Endothelial cell of umbilical vein (primary cell): ENCODE measurements at regions not wholly inside any gene's neighbourhood (a gene's known extent, or its start where the extent isn't known, plus 50 kb on each side); places are given as distances from the start of the nearest gene placed in this dataset.

Source experiments
- BruUV-seq: library from RNA; stranded (reverse); fragments of 400-500 nt; replicated peaks from 2 replicates; lab custom pipeline; 2021; lab: Mats Ljungman, UMichigan
- CTCF ChIA-PET: fragments of 300-600, 350-600 bp; sonication (Branson Sonifier 250); formaldehyde crosslinking; loops from one replicate; lab custom pipeline; 2021; ENCODE audit warnings: antibody characterized with exemption, inconsistent platforms; lab: Charles Lee
- POLR2A ChIA-PET: fragments of 300-600, 350-600 bp; sonication (Branson Sonifier 250); formaldehyde crosslinking; loops from one replicate; lab custom pipeline; 2021; ENCODE audit warnings: antibody characterized with exemption, inconsistent platforms; lab: Charles Lee
- DNase-seq: peaks from one replicate; pipeline ENCODE4 v3.0.0-alpha.2; 2011; ENCODE audit warnings: low read depth, low spot score
- FAIRE-seq: peaks from 2 replicates; lab custom pipeline; 2011; peaks lifted over from hg19 to GRCh38; lab: Jason Lieb, UNC
- H2AFZ ChIP-seq: 2 replicates; pipeline ENCODE4 v1.6.0; 2012; ENCODE audit warnings: low read depth, low read length, control low read depth, inconsistent platforms
- H3K27ac ChIP-seq: 2 replicates; pipeline ENCODE4 v1.5.1; 2011; ENCODE audit warnings: low read depth, mild to moderate bottlenecking, control low read depth, low read length, moderate library complexity; ENCODE audit not compliant: insufficient read depth
- H3K27me3 ChIP-seq, 2 experiments: 2 replicates each; pipeline versions ENCODE4 v1.6.0 to v1.6.1; 2011; ENCODE audit warnings: low read length in 2 of 2, mixed read lengths in 1 of 2; ENCODE audit not compliant: control insufficient read depth in 2 of 2, insufficient read depth in 2 of 2
- H3K36me3 ChIP-seq, 2 experiments: 2 replicates in 1 of 2; 3 replicates in 1 of 2; pipeline ENCODE4 v1.5.1; 2011; ENCODE audit warnings: low read length in 2 of 2, mild to moderate bottlenecking in 1 of 2, moderate library complexity in 1 of 2; ENCODE audit not compliant: control insufficient read depth in 2 of 2, insufficient read depth in 2 of 2; ENCODE audit errors: extremely low read depth in 1 of 2
- H3K4me1 ChIP-seq: 3 replicates; pipeline ENCODE4 v1.5.1; 2011; ENCODE audit warnings: mild to moderate bottlenecking, low read length; ENCODE audit not compliant: control insufficient read depth, insufficient read depth; ENCODE audit errors: extremely low read depth
- H3K4me2 ChIP-seq: 2 replicates; pipeline ENCODE4 v1.6.1; 2011; ENCODE audit warnings: low read length, control low read depth, mixed read lengths; ENCODE audit not compliant: insufficient read depth
- H3K4me3 ChIP-seq, 3 experiments: fragments of 200-600 bp in 1 of 3; sonication (generic), shearing (Covaris generic) in 1 of 3; replicated peaks in 1 of 3; 2 replicates each; pipeline ENCODE4 v1.5.1; 2011 to 2016; ENCODE audit warnings: control low read depth in 3 of 3, low read length in 3 of 3, mild to moderate bottlenecking in 2 of 3, inconsistent platforms in 1 of 3, low read depth in 1 of 3, moderate library complexity in 1 of 3; ENCODE audit not compliant: insufficient read depth in 1 of 3
- H3K79me2 ChIP-seq: 2 replicates; pipeline ENCODE4 v1.6.0; 2012; ENCODE audit warnings: low read length, inconsistent platforms; ENCODE audit not compliant: control insufficient read depth, insufficient read depth
- H3K9ac ChIP-seq: replicated peaks from 2 replicates; pipeline ENCODE3; 2011; ENCODE audit warnings: low read length, control low read depth; ENCODE audit not compliant: insufficient read depth; ENCODE audit errors: extremely low read depth
- H3K9me1 ChIP-seq: replicated peaks from 3 replicates; pipeline ENCODE4 v1.6.0; 2011; ENCODE audit warnings: mild to moderate bottlenecking, low read length; ENCODE audit not compliant: control insufficient read depth, insufficient read depth; ENCODE audit errors: extremely low read depth
- H3K9me3 ChIP-seq: replicated peaks from 2 replicates; pipeline ENCODE4 v1.5.1; 2012; ENCODE audit warnings: low read length, inconsistent platforms; ENCODE audit not compliant: control insufficient read depth, insufficient read depth
- H4K20me1 ChIP-seq: replicated peaks from 2 replicates; pipeline ENCODE3; 2011; ENCODE audit warnings: mild to moderate bottlenecking, low read length; ENCODE audit not compliant: control insufficient read depth, insufficient read depth; ENCODE audit errors: extremely low read depth
- EZH2 ChIP-seq: IDR thresholded peaks from 2 replicates; pipeline ENCODE4 v1.6.1; 2012; ENCODE audit warnings: borderline replicate concordance, low read depth, mild to moderate bottlenecking, moderate library complexity, low read length, inconsistent platforms; ENCODE audit not compliant: severe bottlenecking
- FOS ChIP-seq: IDR thresholded peaks from 2 replicates; pipeline ENCODE4 v1.6.1; 2011; ENCODE audit warnings: mild to moderate bottlenecking, low read length, moderate library complexity, borderline replicate concordance; ENCODE audit not compliant: insufficient read depth
- GATA2 ChIP-seq: IDR thresholded peaks from 2 replicates; pipeline ENCODE4 v1.7.0; 2011; ENCODE audit warnings: low read depth, mild to moderate bottlenecking, moderate library complexity, mixed read lengths, low read length; ENCODE audit not compliant: insufficient read length, insufficient read depth
- JUN ChIP-seq: IDR thresholded peaks from 2 replicates; pipeline ENCODE4 v1.6.1; 2011; ENCODE audit warnings: borderline replicate concordance, low read depth; ENCODE audit not compliant: insufficient read length, insufficient read depth
- MYC ChIP-seq: IDR thresholded peaks from one replicate; pipeline ENCODE4 v1.6.1; 2011; ENCODE audit warnings: mild to moderate bottlenecking, low read depth, low read length
- POLR2A ChIP-seq: IDR thresholded peaks from 2 replicates; pipeline ENCODE4 v1.6.1; 2012; ENCODE audit warnings: low read depth, mild to moderate bottlenecking, control low read depth, low read length
- POLR2AphosphoS5 ChIP-seq: IDR thresholded peaks from 2 replicates; pipeline ENCODE4 v1.6.1; 2012; ENCODE audit warnings: low read depth, mild to moderate bottlenecking, control low read depth, low read length, moderate library complexity; ENCODE audit not compliant: insufficient read depth
- dilution Hi-C: fragments of 300-500 bp; cut with MboI; formaldehyde crosslinking; loops from one replicate; pipeline ENCODE4 v1.15.0; 2019; ENCODE audit warnings: low sequenced_read_pairs; ENCODE audit not compliant: extremely low pct_ligation_motif_present
- intact Hi-C: fragments of 100-400 bp; cut with micrococcal nuclease; formaldehyde crosslinking; loops from one replicate; pipeline ENCODE4 v1.10.0; 2022
- TF ChIP-seq, protein P1 (sequence below): IDR thresholded peaks from 2 replicates; pipeline ENCODE4 v1.6.1; 2011; ENCODE audit not compliant: insufficient read depth, insufficient read length
- TF ChIP-seq, protein P2 (sequence below), 2 donors: IDR thresholded peaks; 1 replicate in 1 of 2; 2 replicates in 1 of 2; pipeline ENCODE4 v1.5.1; 2011; ENCODE audit warnings: low read length in 2 of 2, mild to moderate bottlenecking in 2 of 2, moderate library complexity in 2 of 2, control low read depth in 1 of 2, inconsistent platforms in 1 of 2, low read depth in 1 of 2; ENCODE audit not compliant: insufficient read depth in 1 of 2; ENCODE audit errors: extremely low read depth in 1 of 2

DNA sequence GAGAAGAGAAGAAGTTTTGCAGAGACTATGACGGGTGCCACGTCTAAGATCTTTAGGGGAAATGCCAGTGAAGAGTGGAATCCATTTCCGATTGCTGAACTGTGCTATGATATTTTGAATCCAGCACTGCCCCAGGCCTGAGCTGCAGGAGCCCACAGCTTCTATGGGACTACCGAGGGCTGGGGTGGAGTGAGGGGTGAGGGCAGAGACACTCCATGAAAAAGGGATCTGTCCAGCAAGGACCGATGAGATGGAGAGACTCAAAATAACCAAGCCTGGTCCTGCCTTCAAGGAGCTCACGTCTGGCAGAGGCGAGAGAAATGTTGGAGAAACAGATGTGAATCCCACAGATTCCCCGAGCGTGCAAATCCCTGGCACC, 79.8 kb upstream of the MEF2A start:
- peaks cover 18% of the 10 kb centered on the region for H3K4me1 ChIP-seq
- POLR2A ChIA-PET, result no interaction called here
- FAIRE-seq (no peak), DNase-seq (no peak)
- no peaks in the 10 kb centered on the region for H4K20me1 ChIP-seq
- H3K4me3 ChIP-seq, result peak overlapping the region in 1 of 3 experiments; percentile 32
- CTCF ChIA-PET, result interaction anchor here (1.0 to 3.8 kb wide), 9 partner anchors 9 to 218 kb away, joined by 3 to 24 read pairs (median 5); no protein-coding TSS in a partner anchor
- no peaks in the 10 kb centered on the region for H3K27me3 ChIP-seq
- no peak overlapping the region for H3K9ac ChIP-seq
- H3K27ac ChIP-seq, result no peak overlapping the region
- H3K79me2 ChIP-seq, result no peaks in the 10 kb centered on the region
- TF ChIP-seq EZH2 (no peak), FOS (no peak), JUN (no peak), POLR2A (no peak), MYC (no peak), POLR2AphosphoS5 (no peak), GATA2 (no peak)
- TF ChIP-seq, protein P1, sequence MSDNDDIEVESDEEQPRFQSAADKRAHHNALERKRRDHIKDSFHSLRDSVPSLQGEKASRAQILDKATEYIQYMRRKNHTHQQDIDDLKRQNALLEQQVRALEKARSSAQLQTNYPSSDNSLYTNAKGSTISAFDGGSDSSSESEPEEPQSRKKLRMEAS, result no peak
- TF ChIP-seq, protein P2, sequence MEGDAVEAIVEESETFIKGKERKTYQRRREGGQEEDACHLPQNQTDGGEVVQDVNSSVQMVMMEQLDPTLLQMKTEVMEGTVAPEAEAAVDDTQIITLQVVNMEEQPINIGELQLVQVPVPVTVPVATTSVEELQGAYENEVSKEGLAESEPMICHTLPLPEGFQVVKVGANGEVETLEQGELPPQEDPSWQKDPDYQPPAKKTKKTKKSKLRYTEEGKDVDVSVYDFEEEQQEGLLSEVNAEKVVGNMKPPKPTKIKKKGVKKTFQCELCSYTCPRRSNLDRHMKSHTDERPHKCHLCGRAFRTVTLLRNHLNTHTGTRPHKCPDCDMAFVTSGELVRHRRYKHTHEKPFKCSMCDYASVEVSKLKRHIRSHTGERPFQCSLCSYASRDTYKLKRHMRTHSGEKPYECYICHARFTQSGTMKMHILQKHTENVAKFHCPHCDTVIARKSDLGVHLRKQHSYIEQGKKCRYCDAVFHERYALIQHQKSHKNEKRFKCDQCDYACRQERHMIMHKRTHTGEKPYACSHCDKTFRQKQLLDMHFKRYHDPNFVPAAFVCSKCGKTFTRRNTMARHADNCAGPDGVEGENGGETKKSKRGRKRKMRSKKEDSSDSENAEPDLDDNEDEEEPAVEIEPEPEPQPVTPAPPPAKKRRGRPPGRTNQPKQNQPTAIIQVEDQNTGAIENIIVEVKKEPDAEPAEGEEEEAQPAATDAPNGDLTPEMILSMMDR (IDR thresholded peaks at IDR 0.05; ENCODE audit: extremely low read depth in 1 of 2, insufficient read depth in 1 of 2, low read depth in 1 of 2, low read length in 2 of 2), result no peak
- peak overlapping the region; percentile 86 for H2AFZ ChIP-seq
- H3K9me1 ChIP-seq, result no peaks in the 10 kb centered on the region
- H3K9me3 ChIP-seq, result no peaks in the 10 kb centered on the region
- intact Hi-C loops, result loop anchor here (1.0 to 5.0 kb wide), 3 partner anchors 10 to 144 kb away; partner anchors contain the start of gene MEF2A
- no peaks in the 10 kb centered on the region for H3K36me3 ChIP-seq
- no TSS peak for BruUV-seq
- peak overlapping the region; percentile 78 for H3K4me2 ChIP-seq
- dilution Hi-C loops, result no loop called here
